ENCODE measurements at regions not wholly inside any gene's neighbourhood (a gene's known extent, or its start where the extent isn't known, plus 50 kb on each side); places are given as distances from the start of the nearest gene placed in this dataset.

DNA sequence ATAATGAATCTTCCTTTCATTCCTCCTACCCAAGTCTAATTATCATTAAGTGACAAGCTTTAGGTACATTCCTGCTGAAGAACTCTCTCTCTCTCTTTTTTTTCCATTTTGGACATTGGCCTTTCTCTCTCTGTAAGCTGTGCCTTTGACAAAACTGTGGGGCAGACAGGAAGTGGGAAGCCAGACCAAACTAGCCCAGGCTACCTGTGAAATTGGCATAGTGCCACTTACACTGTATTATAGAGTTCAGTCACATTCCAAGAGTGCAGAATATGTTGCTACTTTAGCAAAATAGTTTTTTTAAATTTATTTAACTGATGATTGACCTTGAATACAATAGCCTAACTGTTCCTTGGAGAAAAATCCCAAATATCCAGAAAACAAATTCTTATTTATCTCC lies 381.5 kb upstream of the ETAA1 start:
- TF ChIP-seq JUN (IDR thresholded peaks at IDR 0.05; ENCODE audit: borderline replicate concordance, insufficient read depth, insufficient read length, low read depth) (no peak), GATA2 (IDR thresholded peaks at IDR 0.05; ENCODE audit: insufficient read depth, insufficient read length, low read depth, low read length) (no peak), MYC (IDR thresholded peaks at IDR 0.05; ENCODE audit: low read depth, low read length) (no peak), POLR2A (IDR thresholded peaks at IDR 0.05; ENCODE audit: low read depth, low read length) (no peak), EZH2 (IDR thresholded peaks at IDR 0.05; ENCODE audit: borderline replicate concordance, low read depth, low read length, severe bottlenecking) (no peak), FOS (IDR thresholded peaks at IDR 0.05; ENCODE audit: borderline replicate concordance, insufficient read depth, low read length) (no peak), POLR2AphosphoS5 (IDR thresholded peaks at IDR 0.05; ENCODE audit: insufficient read depth, low read depth, low read length) (no peak)
- TF ChIP-seq, protein P1, sequence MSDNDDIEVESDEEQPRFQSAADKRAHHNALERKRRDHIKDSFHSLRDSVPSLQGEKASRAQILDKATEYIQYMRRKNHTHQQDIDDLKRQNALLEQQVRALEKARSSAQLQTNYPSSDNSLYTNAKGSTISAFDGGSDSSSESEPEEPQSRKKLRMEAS (IDR thresholded peaks at IDR 0.05; ENCODE audit: insufficient read depth, insufficient read length), result no peak
- TF ChIP-seq, protein P2, sequence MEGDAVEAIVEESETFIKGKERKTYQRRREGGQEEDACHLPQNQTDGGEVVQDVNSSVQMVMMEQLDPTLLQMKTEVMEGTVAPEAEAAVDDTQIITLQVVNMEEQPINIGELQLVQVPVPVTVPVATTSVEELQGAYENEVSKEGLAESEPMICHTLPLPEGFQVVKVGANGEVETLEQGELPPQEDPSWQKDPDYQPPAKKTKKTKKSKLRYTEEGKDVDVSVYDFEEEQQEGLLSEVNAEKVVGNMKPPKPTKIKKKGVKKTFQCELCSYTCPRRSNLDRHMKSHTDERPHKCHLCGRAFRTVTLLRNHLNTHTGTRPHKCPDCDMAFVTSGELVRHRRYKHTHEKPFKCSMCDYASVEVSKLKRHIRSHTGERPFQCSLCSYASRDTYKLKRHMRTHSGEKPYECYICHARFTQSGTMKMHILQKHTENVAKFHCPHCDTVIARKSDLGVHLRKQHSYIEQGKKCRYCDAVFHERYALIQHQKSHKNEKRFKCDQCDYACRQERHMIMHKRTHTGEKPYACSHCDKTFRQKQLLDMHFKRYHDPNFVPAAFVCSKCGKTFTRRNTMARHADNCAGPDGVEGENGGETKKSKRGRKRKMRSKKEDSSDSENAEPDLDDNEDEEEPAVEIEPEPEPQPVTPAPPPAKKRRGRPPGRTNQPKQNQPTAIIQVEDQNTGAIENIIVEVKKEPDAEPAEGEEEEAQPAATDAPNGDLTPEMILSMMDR (IDR thresholded peaks at IDR 0.05; ENCODE audit: extremely low read depth in 1 of 2, insufficient read depth in 1 of 2, low read depth in 1 of 2, low read length in 2 of 2), result no peak
- H3K4me2 ChIP-seq (ENCODE audit: insufficient read depth, low read length), result no peak overlapping the region
- H3K9ac ChIP-seq (replicated peaks; ENCODE audit: extremely low read depth, insufficient read depth, low read length), result no peak overlapping the region
- POLR2A ChIA-PET, result interaction anchor here (0.7 kb wide), 1 partner anchor 15 kb away, joined by 3 read pairs; no protein-coding TSS in a partner anchor
- H4K20me1 ChIP-seq (replicated peaks; ENCODE audit: control insufficient read depth, extremely low read depth, insufficient read depth, low read length), result no peaks in the 10 kb centered on the region
- no TSS peak for BruUV-seq (replicated peaks)
- no peaks in the 10 kb centered on the region for H3K4me1 ChIP-seq (ENCODE audit: control insufficient read depth, extremely low read depth, insufficient read depth, low read length)
- no peak overlapping the region for H3K27ac ChIP-seq (ENCODE audit: insufficient read depth, low read depth, low read length)
- H3K36me3 ChIP-seq (ENCODE audit: control insufficient read depth in 2 of 2, extremely low read depth in 1 of 2, insufficient read depth in 2 of 2, low read length in 2 of 2), result no peaks in the 10 kb centered on the region
- H3K27me3 ChIP-seq (ENCODE audit: control insufficient read depth in 2 of 2, insufficient read depth in 2 of 2, low read length in 2 of 2), result peaks cover 0 to 2% of the 10 kb centered on the region in 2 experiments
- DNase-seq (ENCODE audit: low read depth, low spot score), result no peak
- H3K4me3 ChIP-seq (replicated peaks in 1 of 3; ENCODE audit: insufficient read depth in 1 of 3, low read depth in 1 of 3, low read length in 3 of 3), result no peak overlapping the region
- H3K9me1 ChIP-seq (replicated peaks; ENCODE audit: control insufficient read depth, extremely low read depth, insufficient read depth, low read length), result no peaks in the 10 kb centered on the region
- no peak overlapping the region for H2AFZ ChIP-seq (ENCODE audit: low read depth, low read length)
- H3K79me2 ChIP-seq (ENCODE audit: control insufficient read depth, insufficient read depth, low read length), result no peaks in the 10 kb centered on the region
- no peaks in the 10 kb centered on the region for H3K9me3 ChIP-seq (replicated peaks; ENCODE audit: control insufficient read depth, insufficient read depth, low read length)
- intact Hi-C loops (cut with micrococcal nuclease), result no loop called here
- dilution Hi-C loops (cut with MboI; ENCODE audit: extremely low pct_ligation_motif_present, low sequenced_read_pairs), result no loop called here
- no peak for FAIRE-seq
- CTCF ChIA-PET, result interaction anchor here (1.7 kb wide), 1 partner anchor 635 kb away, joined by 5 read pairs; no protein-coding TSS in a partner anchor

Data from endothelial cell of umbilical vein (primary cell).